HUES64 (cell line): ENCODE measurements at regions not wholly inside any gene's neighbourhood (a gene's known extent, or its start where the extent isn't known, plus 50 kb on each side); places are given as distances from the start of the nearest gene placed in this dataset.

ENCODE experiments used
- H3K27ac ChIP-seq: 2 replicates; pipeline ENCODE4 v1.7.0; 2013; ENCODE audit warnings: low read depth, low read length, inconsistent platforms
- H3K27me3 ChIP-seq: 2 replicates; pipeline ENCODE4 v1.6.1; 2013; ENCODE audit warnings: mild to moderate bottlenecking, low read length; ENCODE audit not compliant: insufficient read depth
- H3K36me3 ChIP-seq: 2 replicates; pipeline ENCODE4 v1.6.1; 2013; ENCODE audit warnings: mild to moderate bottlenecking, low read length; ENCODE audit not compliant: insufficient read depth
- H3K4me1 ChIP-seq: 2 replicates; pipeline ENCODE4 v1.6.1; 2013; ENCODE audit warnings: mild to moderate bottlenecking, low read length, moderate library complexity; ENCODE audit not compliant: insufficient read depth
- H3K4me3 ChIP-seq: 2 replicates; pipeline ENCODE4 v1.5.1; 2013; ENCODE audit warnings: mild to moderate bottlenecking, low read length, moderate library complexity
- H3K9ac ChIP-seq: 2 replicates; pipeline ENCODE4 v1.6.1; 2013; ENCODE audit warnings: mild to moderate bottlenecking, low read depth, low read length
- H3K9me3 ChIP-seq: 2 replicates; pipeline ENCODE4 v1.6.1; 2013; ENCODE audit warnings: low read depth, low read length; ENCODE audit not compliant: insufficient read depth
- WGBS: fragments of 150-250, 120-280 bp; methylation state at CpG from one replicate; pipeline ENCODE4 v1.1.7; 2013; ENCODE audit warnings: missing lambda C conversion rate; 5-methylcytosine and 5-hydroxymethylcytosine counted together

DNA sequence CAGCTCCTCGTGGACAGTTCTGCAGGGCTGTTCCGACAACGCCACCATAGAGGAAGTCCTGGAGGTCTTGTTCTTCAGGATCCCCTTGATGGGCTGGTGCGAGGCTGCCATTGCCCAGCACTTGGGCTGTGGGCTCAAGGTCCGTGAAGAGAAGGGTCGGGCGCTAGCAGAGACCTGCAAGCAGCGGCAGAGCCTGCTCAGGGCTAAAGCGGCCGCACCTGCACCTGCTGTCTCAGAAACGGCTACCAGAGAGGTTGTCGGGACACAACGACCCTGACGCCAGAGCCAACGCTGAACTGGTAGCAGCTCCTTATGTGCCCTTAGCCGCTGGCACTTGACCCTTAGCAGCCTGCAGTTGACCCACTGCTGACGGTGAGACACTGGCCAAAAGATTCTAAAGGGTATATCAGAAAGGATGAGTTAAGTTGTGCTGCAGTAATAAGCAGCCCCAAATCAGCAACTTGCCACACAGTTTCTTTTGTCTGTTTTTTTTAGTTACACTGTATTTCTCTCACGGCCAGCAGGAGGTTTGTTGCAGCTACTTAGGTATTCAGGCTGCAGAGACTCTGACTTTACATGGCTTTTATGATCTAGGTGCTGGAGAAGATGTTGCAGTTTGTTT is 55.5 kb upstream of the ST6GAL2 start:
- 91% methylated on average over 18 of the region's 18 CpGs for WGBS

DNA sequence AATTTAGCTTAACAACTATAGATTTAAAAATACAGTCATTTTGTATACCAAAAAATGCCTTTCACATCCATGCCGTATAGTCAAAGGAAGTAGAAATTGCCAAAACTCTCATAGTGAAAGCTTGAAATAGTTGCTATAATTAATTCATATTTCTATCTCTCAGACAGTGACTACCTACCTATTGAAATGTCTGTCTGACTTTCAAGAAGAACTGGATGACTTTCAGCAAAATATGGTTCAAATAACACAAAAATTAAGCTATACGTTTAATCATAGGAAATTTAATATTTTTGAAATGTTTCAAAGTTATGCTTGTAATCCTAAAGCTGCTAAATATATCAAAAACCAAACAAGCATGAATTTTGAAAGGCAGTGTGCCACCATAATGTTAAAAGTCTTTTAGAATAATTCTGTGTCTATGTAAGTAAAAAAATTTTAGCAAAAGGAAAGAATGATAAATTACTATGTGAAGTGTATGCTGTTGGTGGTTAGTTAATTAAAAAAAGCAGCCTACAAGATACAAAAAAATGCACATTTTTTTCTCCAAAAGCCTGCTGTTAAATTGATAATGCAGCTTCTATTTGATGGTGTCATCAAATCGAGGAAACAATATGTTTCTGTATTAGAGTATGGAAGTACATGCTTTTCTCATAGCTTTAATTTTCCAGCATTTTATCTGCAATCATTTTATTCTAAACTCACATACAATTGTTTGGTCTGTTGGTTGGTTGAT is 57.7 kb upstream of the ST6GAL2 start:
- 100% methylated on average over 1 of the region's 3 CpGs for WGBS

More for the DNA sequence above, 55.5 kb upstream of the ST6GAL2 start:
- no peaks in the 10 kb centered on the region for H3K27me3 ChIP-seq
- no peaks in the 10 kb centered on the region for H3K4me1 ChIP-seq
- no peaks in the 10 kb centered on the region for H3K9me3 ChIP-seq
- H3K36me3 ChIP-seq = no peaks in the 10 kb centered on the region
- no peak overlapping the region for H3K9ac ChIP-seq
- no peak overlapping the region for H3K4me3 ChIP-seq
- no peak overlapping the region for H3K27ac ChIP-seq

DNA sequence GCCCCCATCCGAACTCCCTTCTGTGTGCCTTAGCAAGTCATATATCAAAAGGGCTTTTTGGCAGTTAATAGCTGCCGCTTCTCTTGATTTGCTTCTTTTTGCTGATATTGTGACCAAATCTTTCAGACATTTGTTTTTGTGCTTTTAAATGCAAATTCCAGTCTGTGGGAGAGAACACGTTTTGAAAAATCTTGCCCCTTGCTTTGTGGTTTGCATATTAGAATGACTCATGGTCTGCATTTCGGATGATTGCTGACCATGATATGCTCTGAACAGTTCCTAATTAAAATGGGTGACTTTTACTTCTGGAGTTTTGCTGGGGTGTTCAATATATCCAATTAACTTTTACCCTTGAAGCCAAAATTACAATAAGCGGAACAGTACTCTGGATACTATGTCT is 58.2 kb upstream of the ST6GAL2 start:
- H3K4me3 ChIP-seq = no peak overlapping the region
- no peaks in the 10 kb centered on the region for H3K27me3 ChIP-seq
- no peaks in the 10 kb centered on the region for H3K36me3 ChIP-seq
- H3K9ac ChIP-seq = no peak overlapping the region
- no peaks in the 10 kb centered on the region for H3K9me3 ChIP-seq
- no peak overlapping the region for H3K27ac ChIP-seq
- 78% methylated on average over 4 of the region's 5 CpGs for WGBS
- H3K4me1 ChIP-seq = no peaks in the 10 kb centered on the region

More for the DNA sequence above, 57.7 kb upstream of the ST6GAL2 start:
- Histone ChIP-seq H3K27ac (no peak overlapping the region), H3K9me3 (no peaks in the 10 kb centered on the region), H3K4me1 (no peaks in the 10 kb centered on the region), H3K9ac (no peak overlapping the region), H3K36me3 (no peaks in the 10 kb centered on the region), H3K27me3 (no peaks in the 10 kb centered on the region), H3K4me3 (no peak overlapping the region)

DNA sequence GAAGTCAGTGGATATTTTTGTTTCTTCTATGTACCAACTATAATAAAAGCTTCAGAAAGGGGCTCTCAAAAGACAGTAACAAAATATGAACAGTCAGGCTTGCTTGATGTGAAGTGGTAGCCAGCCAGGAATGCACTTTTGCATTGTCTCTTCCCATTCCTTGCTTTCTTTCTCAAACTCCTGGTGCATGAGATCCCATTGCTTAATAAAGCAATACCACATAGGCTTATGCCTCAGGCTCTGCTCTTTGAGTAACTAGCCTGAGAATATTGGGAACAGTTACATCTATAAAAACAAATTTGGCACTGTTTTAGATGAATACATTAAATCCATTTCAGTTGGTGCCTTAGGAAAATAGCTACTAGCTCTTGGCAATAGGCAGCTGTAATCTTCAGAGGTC is 62.6 kb upstream of the ST6GAL2 start:
- H3K27me3 ChIP-seq = no peaks in the 10 kb centered on the region
- H3K9me3 ChIP-seq = no peaks in the 10 kb centered on the region
- H3K36me3 ChIP-seq = no peaks in the 10 kb centered on the region
- no peak overlapping the region for H3K4me3 ChIP-seq
- no peak overlapping the region for H3K9ac ChIP-seq
- peaks cover 1% of the 10 kb centered on the region; the same call in 1 of the 2 replicates for H3K4me1 ChIP-seq
- no peak overlapping the region for H3K27ac ChIP-seq

DNA sequence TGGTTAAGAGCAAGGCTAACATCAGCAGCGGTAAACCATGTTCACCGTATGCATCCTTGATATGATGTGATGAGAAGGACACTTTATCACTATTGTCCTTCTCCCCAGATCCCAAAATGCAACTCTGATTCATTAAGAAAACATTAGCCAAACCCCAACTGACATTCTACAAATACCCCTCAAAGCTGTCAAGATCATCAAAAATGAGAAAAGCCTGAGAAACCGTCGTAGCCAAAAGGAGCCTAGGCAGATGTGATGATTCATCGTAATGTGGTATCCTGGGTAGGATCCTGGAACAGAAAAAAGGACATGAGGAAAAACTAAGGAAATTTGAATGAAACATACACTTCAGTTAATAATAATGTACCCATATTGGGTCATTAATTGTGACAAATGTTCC is 67.3 kb upstream of the ST6GAL2 start:
- no peak overlapping the region for H3K9ac ChIP-seq
- H3K36me3 ChIP-seq = no peaks in the 10 kb centered on the region
- H3K27me3 ChIP-seq = no peaks in the 10 kb centered on the region
- no peak overlapping the region for H3K4me3 ChIP-seq
- no peak overlapping the region for H3K27ac ChIP-seq
- 94% methylated on average over 5 of the region's 5 CpGs for WGBS
- no peaks in the 10 kb centered on the region for H3K9me3 ChIP-seq
- peaks cover 4% of the 10 kb centered on the region for H3K4me1 ChIP-seq

DNA sequence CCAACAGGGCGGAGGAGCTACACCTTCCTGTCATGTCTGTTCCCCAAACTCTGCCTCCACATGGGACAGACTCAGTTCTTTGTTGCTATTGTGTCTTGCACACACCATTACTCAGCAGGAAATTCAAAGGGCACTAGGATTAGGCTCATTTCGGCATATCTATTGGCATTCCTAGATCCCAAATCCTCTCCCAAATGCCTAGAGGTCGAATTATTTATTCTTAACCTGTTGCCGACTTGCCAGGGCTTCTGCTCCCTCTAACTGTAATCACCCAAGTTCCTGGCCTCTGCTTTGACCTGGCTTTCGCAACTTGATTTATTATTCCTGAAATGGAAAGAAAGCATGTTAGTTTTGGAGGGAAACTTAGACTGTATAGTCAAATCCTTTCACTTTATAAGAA is 67.8 kb upstream of the ST6GAL2 start:
- Histone ChIP-seq H3K27me3 (no peaks in the 10 kb centered on the region), H3K36me3 (no peaks in the 10 kb centered on the region), H3K4me3 (no peak overlapping the region), H3K9me3 (no peaks in the 10 kb centered on the region), H3K4me1 (peaks cover 4% of the 10 kb centered on the region), H3K27ac (no peak overlapping the region), H3K9ac (no peak overlapping the region)
- 88% methylated on average over 4 of the region's 5 CpGs for WGBS

DNA sequence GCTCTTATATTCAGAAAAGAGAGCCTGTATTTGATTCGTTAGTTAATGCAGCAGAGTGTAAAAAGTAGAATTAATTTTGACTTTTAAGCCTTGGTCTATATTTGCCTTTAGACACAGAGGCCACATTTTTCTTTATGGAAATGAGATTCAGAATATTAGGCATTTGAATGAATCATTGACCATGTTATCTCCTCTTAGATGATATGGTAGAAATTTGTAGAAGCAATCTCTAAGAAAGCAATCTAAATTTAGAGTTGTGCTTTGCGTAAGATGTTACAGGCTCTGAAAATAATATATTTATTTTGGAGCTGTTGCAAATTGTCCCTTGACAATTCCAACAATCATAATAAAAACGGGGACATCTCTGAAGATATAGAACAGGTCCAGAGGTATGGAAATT is 68.3 kb upstream of the ST6GAL2 start:
- no peak overlapping the region for H3K4me3 ChIP-seq
- no peaks in the 10 kb centered on the region for H3K27me3 ChIP-seq
- H3K9ac ChIP-seq = no peak overlapping the region
- H3K9me3 ChIP-seq = no peaks in the 10 kb centered on the region
- H3K36me3 ChIP-seq = no peaks in the 10 kb centered on the region
- H3K4me1 ChIP-seq = peaks cover 4% of the 10 kb centered on the region
- WGBS = 97% methylated on average over 2 of the region's 3 CpGs
- H3K27ac ChIP-seq = no peak overlapping the region

DNA sequence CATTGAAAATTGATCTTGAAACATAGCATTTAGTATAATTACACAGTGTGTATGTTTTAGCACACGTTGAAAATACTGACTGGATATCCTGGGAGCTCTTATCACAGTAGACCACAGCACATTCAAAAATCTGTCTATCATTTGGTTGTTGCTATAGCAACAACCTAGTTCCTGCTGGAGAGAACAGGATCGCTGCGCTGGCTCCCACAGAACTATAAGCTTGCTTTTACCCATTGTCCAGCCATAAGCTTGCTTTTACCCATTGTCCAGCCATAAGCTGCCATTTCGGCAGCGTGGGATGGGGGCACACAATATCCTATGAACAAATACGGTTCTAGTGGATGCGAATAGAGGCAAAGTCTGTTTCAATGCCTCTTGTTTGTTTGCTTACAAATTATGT is 70.4 kb upstream of the ST6GAL2 start:
- Histone ChIP-seq H3K9me3 (no peaks in the 10 kb centered on the region), H3K4me3 (no peak overlapping the region), H3K36me3 (no peaks in the 10 kb centered on the region), H3K27me3 (no peaks in the 10 kb centered on the region), H3K4me1 (peaks cover 4% of the 10 kb centered on the region), H3K27ac (no peak overlapping the region), H3K9ac (no peak overlapping the region)
- 92% methylated on average over 7 of the region's 7 CpGs for WGBS

DNA sequence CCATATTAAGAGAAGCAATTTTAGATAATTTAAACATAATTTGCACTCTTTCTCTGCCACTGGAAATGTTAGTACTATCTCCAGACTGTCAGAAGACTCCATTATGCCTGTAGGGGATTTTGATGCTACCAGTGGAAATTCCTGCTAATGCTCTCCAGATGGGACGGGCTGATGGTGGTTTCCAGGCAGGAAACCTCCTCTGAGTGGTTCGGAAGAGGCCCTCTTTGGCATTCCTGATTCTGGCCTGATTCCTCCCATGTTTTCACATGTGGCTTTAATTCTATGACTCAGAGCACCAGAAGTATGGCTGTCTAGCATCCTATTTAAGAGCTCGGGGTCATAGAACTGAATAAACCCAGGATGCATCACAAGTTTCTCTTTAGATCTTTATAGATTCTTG is 70.9 kb upstream of the ST6GAL2 start:
- Histone ChIP-seq H3K36me3 (no peaks in the 10 kb centered on the region), H3K9ac (no peak overlapping the region), H3K27ac (no peak overlapping the region), H3K9me3 (no peaks in the 10 kb centered on the region), H3K4me3 (no peak overlapping the region), H3K4me1 (peaks cover 4% of the 10 kb centered on the region), H3K27me3 (no peaks in the 10 kb centered on the region)
- WGBS = 83% methylated on average over 3 of the region's 3 CpGs

DNA sequence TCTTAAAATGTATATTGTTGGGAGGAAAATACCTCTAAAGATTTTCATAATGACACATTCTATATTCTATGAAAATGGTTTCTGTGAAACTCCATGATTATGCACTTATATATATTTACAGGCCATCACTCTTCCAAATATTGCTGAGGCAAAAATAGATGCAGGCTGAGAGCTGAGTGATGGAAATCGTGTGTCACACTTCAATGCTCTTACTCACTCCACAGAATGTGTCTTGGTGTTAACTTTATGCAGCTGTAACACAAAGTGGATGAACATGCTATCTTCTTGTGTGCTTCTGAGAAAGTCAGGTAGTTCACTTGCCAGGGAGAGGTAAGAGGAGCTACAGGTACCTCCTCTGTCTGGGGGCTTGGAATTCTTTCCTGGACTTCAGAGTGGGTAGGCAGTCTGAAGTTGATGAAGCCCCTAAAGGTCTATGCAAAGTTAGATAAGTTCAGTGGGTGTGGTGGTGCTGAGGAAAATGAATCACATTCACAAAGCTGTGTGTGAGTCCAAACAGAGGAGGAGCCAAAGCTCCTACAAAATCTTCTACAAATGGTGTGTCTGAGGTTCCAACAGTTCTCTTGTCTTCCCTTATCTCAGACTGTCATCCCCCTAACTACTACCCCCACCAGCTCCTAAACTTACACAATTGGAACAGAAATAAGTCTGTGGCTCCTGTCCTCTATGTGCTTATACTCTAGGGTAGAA is 74.2 kb upstream of the ST6GAL2 start:
- Histone ChIP-seq H3K4me3 (no peak overlapping the region), H3K9ac (no peak overlapping the region), H3K27me3 (no peaks in the 10 kb centered on the region), H3K9me3 (no peaks in the 10 kb centered on the region), H3K36me3 (no peaks in the 10 kb centered on the region), H3K4me1 (no peaks in the 10 kb centered on the region), H3K27ac (no peak overlapping the region)
- 89% methylated on average over 1 of the region's 1 CpG for WGBS

DNA sequence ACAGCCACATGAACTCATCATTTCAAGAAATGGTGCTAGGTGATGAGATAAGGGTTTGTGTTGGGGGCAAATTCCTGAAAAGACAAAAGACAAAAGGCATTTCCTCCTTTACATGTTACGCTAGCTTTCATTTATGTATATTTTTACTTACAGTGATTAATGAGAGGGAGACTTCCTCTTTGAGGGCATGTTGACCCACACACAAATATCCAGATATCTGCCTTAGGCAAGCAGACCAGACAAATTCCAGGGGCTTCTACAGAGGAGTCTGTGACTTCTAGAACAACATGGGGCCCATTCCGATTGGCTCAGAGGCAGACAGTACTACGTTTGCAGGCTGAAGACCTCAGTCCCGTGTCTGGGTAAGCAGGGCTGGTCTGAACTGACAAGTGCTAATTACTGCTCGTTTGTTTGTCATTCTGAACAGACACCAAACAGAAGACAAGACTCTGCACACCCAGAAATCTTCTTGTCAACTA is 74.8 kb upstream of the ST6GAL2 start:
- Histone ChIP-seq H3K4me3 (no peak overlapping the region), H3K27me3 (no peaks in the 10 kb centered on the region), H3K9me3 (no peaks in the 10 kb centered on the region), H3K36me3 (no peaks in the 10 kb centered on the region), H3K27ac (no peak overlapping the region), H3K9ac (no peak overlapping the region), H3K4me1 (no peaks in the 10 kb centered on the region)
- WGBS = 83% methylated on average over 4 of the region's 5 CpGs
